ENCODE measurements at regions not wholly inside any gene's neighbourhood (a gene's known extent, or its start where the extent isn't known, plus 50 kb on each side); places are given as distances from the start of the nearest gene placed in this dataset.

- Histone ChIP-seq H3K9me3 (ENCODE audit: low read depth) (no peaks in the 10 kb centered on the region), H3K36me3 (ENCODE audit: low read depth) (no peaks in the 10 kb centered on the region), H3F3A (ENCODE audit: insufficient read depth) (no peaks in the 10 kb centered on the region), H4K20me1 (ENCODE audit: insufficient read depth) (no peaks in the 10 kb centered on the region), H3K4me2 (ENCODE audit: unreplicated experiment) (no peak overlapping the region), H3K9me2 (ENCODE audit: insufficient read depth) (no peaks in the 10 kb centered on the region), H3K4me3 (no peak overlapping the region), H3K79me2 (ENCODE audit: insufficient read depth) (no peaks in the 10 kb centered on the region), H3K27me3 (replicated peaks; ENCODE audit: insufficient read depth) (peaks cover 10% of the 10 kb centered on the region; the same call in 1 of the 2 replicates), H3K9ac (no peak overlapping the region), H3K4me1 (ENCODE audit: insufficient read depth) (no peaks in the 10 kb centered on the region), H3K27ac (no peak overlapping the region), H2AFZ (no peak overlapping the region)
- DNase-seq = no peak
- in situ Hi-C loops (cut with MboI) = no loop called here
- TF ChIP-seq EZH2 (IDR thresholded peaks at IDR 0.05; ENCODE audit: insufficient read depth, poor library complexity, severe bottlenecking) (no peak), EZH2phosphoT487 (IDR thresholded peaks at IDR 0.05; ENCODE audit: insufficient read depth, low read depth) (no peak)
Measured at GRCh38 chr2:175396696-175397095, 215.2 kb upstream of the ATP5MC3 start.

- Histone ChIP-seq H4K20me1 (ENCODE audit: insufficient read depth) (no peaks in the 10 kb centered on the region), H3K27ac (no peak overlapping the region), H3K9me3 (ENCODE audit: low read depth) (no peaks in the 10 kb centered on the region), H3F3A (ENCODE audit: insufficient read depth) (no peaks in the 10 kb centered on the region), H3K4me1 (ENCODE audit: insufficient read depth) (no peaks in the 10 kb centered on the region), H3K79me2 (ENCODE audit: insufficient read depth) (no peaks in the 10 kb centered on the region), H3K4me3 (no peak overlapping the region), H3K36me3 (ENCODE audit: low read depth) (no peaks in the 10 kb centered on the region), H3K9me2 (ENCODE audit: insufficient read depth) (no peaks in the 10 kb centered on the region), H3K27me3 (replicated peaks; ENCODE audit: insufficient read depth) (peaks cover 9% of the 10 kb centered on the region; the same call in 1 of the 2 replicates), H2AFZ (no peak overlapping the region), H3K4me2 (ENCODE audit: unreplicated experiment) (no peak overlapping the region), H3K9ac (no peak overlapping the region)
- in situ Hi-C loops (cut with MboI) = no loop called here
- TF ChIP-seq EZH2phosphoT487 (IDR thresholded peaks at IDR 0.05; ENCODE audit: insufficient read depth, low read depth) (no peak), EZH2 (IDR thresholded peaks at IDR 0.05; ENCODE audit: insufficient read depth, poor library complexity, severe bottlenecking) (no peak)
- DNase-seq = no peak
- WGBS, 2 experiments (ENCODE audit: low coverage in 1 of 2, low lambda C conversion rate in 2 of 2, missing lambda C conversion rate in 2 of 2) = 7 to 27% methylated on average over 1 of the region's 1 CpG
Measured at GRCh38 chr2:175393851-175394250, 212.3 kb upstream of the ATP5MC3 start.

GRCh38 chr2:175383286-175383685, 201.8 kb upstream of the ATP5MC3 start:
- no peaks in the 10 kb centered on the region for H3K79me2 ChIP-seq (ENCODE audit: insufficient read depth)
- H3K27ac ChIP-seq = no peak overlapping the region
- no peak overlapping the region for H3K4me2 ChIP-seq (ENCODE audit: unreplicated experiment)
- no peak overlapping the region for H2AFZ ChIP-seq
- TF ChIP-seq EZH2phosphoT487 (IDR thresholded peaks at IDR 0.05; ENCODE audit: insufficient read depth, low read depth) = no peak
- no peak for TF ChIP-seq EZH2 (IDR thresholded peaks at IDR 0.05; ENCODE audit: insufficient read depth, poor library complexity, severe bottlenecking)
- 13 to 14% methylated on average over 2 of the region's 2 CpGs for WGBS, 2 experiments (ENCODE audit: low coverage in 1 of 2, low lambda C conversion rate in 2 of 2, missing lambda C conversion rate in 2 of 2)
- no peak overlapping the region for H3K9ac ChIP-seq
- H3K9me2 ChIP-seq (ENCODE audit: insufficient read depth) = no peaks in the 10 kb centered on the region
- no peaks in the 10 kb centered on the region for H3K9me3 ChIP-seq (ENCODE audit: low read depth)
- H3K4me3 ChIP-seq = no peak overlapping the region
- H3K4me1 ChIP-seq (ENCODE audit: insufficient read depth) = no peaks in the 10 kb centered on the region
- in situ Hi-C loops (cut with MboI) = no loop called here
- no peak for DNase-seq
- H3K36me3 ChIP-seq (ENCODE audit: low read depth) = no peaks in the 10 kb centered on the region
- H3K27me3 ChIP-seq (replicated peaks; ENCODE audit: insufficient read depth) = no peaks in the 10 kb centered on the region
- no peaks in the 10 kb centered on the region for H4K20me1 ChIP-seq (ENCODE audit: insufficient read depth)
- no peaks in the 10 kb centered on the region for H3F3A ChIP-seq (ENCODE audit: insufficient read depth)

- peaks cover 17% of the 10 kb centered on the region for H3F3A ChIP-seq (ENCODE audit: insufficient read depth)
- H3K36me3 ChIP-seq (ENCODE audit: low read depth) = no peaks in the 10 kb centered on the region
- H4K20me1 ChIP-seq (ENCODE audit: insufficient read depth) = no peaks in the 10 kb centered on the region
- no peaks in the 10 kb centered on the region for H3K9me2 ChIP-seq (ENCODE audit: insufficient read depth)
- H3K79me2 ChIP-seq (ENCODE audit: insufficient read depth) = no peaks in the 10 kb centered on the region
- peaks cover 16% of the 10 kb centered on the region for H3K4me1 ChIP-seq (ENCODE audit: insufficient read depth)
- no peaks in the 10 kb centered on the region for H3K27me3 ChIP-seq (replicated peaks; ENCODE audit: insufficient read depth)
- peak overlapping the region; percentile 62 for H3K4me2 ChIP-seq (ENCODE audit: unreplicated experiment)
- no peak for TF ChIP-seq EZH2 (IDR thresholded peaks at IDR 0.05; ENCODE audit: insufficient read depth, poor library complexity, severe bottlenecking)
- no peak for TF ChIP-seq EZH2phosphoT487 (IDR thresholded peaks at IDR 0.05; ENCODE audit: insufficient read depth, low read depth)
- peak overlapping the region; percentile 46; the same call in 1 of the 2 replicates for H3K4me3 ChIP-seq
- peak overlapping the region; percentile 49 for H2AFZ ChIP-seq
- H3K9me3 ChIP-seq (ENCODE audit: low read depth) = no peaks in the 10 kb centered on the region
- H3K27ac ChIP-seq = peak overlapping the region; percentile 25; the same call in 1 of the 2 replicates
- no peak for DNase-seq
- WGBS, 2 experiments (ENCODE audit: low coverage in 1 of 2, low lambda C conversion rate in 2 of 2, missing lambda C conversion rate in 2 of 2) = 88 to 94% methylated on average over 1 of the region's 1 CpG
- in situ Hi-C loops (cut with MboI) = no loop called here
- no peak overlapping the region for H3K9ac ChIP-seq
Measured at GRCh38 chr2:175373729-175374128, 192.2 kb upstream of the ATP5MC3 start.

Measured in GM23248 (cell line).